GM13977 (cell line): ENCODE measurements at regions not wholly inside any gene's neighbourhood (a gene's known extent, or its start where the extent isn't known, plus 50 kb on each side); places are given as distances from the start of the nearest gene placed in this dataset.

ENCODE experiments used
- DNase-seq: peaks from one replicate; pipeline ENCODE4 v3.0.0; 2012; ENCODE audit warnings: low spot score
- CTCF ChIP-seq: IDR thresholded peaks from 2 replicates; pipeline ENCODE4 v1.5.1; 2012; ENCODE audit warnings: mild to moderate bottlenecking, control low read depth; ENCODE audit not compliant: insufficient read depth; ENCODE audit errors: extremely low read depth, missing control alignments
- in situ Hi-C: fragments of 300-500 bp; cut with MboI; formaldehyde crosslinking; loops from one replicate; pipeline ENCODE4 v1.12.0; 2022; ENCODE audit warnings: low sequenced_read_pairs, low pct_unique_long_range_greater_than_20kb, mixed read lengths, inconsistent platforms; ENCODE audit not compliant: unreplicated experiment

- no peak for DNase-seq
- TF ChIP-seq CTCF: no peak
- in situ Hi-C loops: no loop called here
Measured at GRCh38 chr2:139721411-139721995, 941.3 kb upstream of the NXPH2 start.

- no peak for DNase-seq
- in situ Hi-C loops: no loop called here
- no peak for TF ChIP-seq CTCF
Measured at GRCh38 chr2:139720056-139720455, 939.9 kb upstream of the NXPH2 start.

- no peak for DNase-seq
- TF ChIP-seq CTCF: no peak
- in situ Hi-C loops: no loop called here
Measured at GRCh38 chr2:139704606-139705005, 924.4 kb upstream of the NXPH2 start.

- TF ChIP-seq CTCF: no peak
- no peak for DNase-seq
- in situ Hi-C loops: no loop called here
Measured at GRCh38 chr2:139694327-139694726, 914.1 kb upstream of the NXPH2 start.

GRCh38 chr2:139686205-139686604 lies 906.0 kb upstream of the NXPH2 start:
- in situ Hi-C loops: no loop called here
- no peak for DNase-seq
- TF ChIP-seq CTCF: no peak

- in situ Hi-C loops: no loop called here
- TF ChIP-seq CTCF: no peak
- no peak for DNase-seq
Measured at GRCh38 chr2:139685090-139685983, 905.1 kb upstream of the NXPH2 start.
